ENCODE measurements at regions not wholly inside any gene's neighbourhood (a gene's known extent, or its start where the extent isn't known, plus 50 kb on each side); places are given as distances from the start of the nearest gene placed in this dataset.

DNA sequence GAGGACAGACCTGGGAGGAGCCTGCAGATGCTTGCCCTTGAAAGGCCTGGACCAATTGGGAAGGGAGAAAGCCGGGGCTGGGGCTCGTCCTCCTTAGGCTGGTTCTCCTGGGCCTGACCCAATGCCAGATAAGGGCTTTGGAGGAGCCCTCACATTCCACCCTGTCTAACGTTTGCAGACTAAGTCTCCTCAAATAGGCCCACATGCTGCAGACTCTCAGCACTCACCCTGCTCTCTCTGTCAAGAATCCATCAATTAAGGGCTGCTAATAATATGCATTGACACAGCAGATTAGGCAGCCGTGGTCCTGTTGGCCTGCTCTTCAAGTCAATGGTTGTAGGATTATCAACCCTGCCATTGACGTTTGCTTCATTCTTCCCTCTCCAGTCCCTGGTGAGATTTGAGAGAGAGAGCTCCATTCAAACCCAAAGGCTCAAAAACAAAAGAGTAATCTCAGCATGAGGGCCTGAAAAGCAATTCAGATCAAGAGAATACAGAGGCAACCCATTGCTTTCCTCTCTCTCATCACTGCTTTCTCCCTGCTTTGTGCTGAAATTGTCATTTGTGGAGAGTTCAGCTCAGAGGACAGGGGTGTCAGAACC, 167.6 kb downstream of the INSIG2 start:
- DNase-seq: no peak
- H3K9me3 Mint-ChIP-seq (ENCODE audit: low read depth, unreplicated experiment): peaks cover 7% of the 10 kb centered on the region
- CTCF ChIA-PET: no interaction called here
- peaks cover under 1% of the 10 kb centered on the region for H3K4me1 Mint-ChIP-seq (ENCODE audit: low read depth, unreplicated experiment)
- no TSS peak for BruUV-seq (replicated peaks)
- no peaks in the 10 kb centered on the region for H3K36me3 Mint-ChIP-seq (ENCODE audit: insufficient read depth, unreplicated experiment)
- TF ChIP-seq, protein P1, sequence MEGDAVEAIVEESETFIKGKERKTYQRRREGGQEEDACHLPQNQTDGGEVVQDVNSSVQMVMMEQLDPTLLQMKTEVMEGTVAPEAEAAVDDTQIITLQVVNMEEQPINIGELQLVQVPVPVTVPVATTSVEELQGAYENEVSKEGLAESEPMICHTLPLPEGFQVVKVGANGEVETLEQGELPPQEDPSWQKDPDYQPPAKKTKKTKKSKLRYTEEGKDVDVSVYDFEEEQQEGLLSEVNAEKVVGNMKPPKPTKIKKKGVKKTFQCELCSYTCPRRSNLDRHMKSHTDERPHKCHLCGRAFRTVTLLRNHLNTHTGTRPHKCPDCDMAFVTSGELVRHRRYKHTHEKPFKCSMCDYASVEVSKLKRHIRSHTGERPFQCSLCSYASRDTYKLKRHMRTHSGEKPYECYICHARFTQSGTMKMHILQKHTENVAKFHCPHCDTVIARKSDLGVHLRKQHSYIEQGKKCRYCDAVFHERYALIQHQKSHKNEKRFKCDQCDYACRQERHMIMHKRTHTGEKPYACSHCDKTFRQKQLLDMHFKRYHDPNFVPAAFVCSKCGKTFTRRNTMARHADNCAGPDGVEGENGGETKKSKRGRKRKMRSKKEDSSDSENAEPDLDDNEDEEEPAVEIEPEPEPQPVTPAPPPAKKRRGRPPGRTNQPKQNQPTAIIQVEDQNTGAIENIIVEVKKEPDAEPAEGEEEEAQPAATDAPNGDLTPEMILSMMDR (IDR thresholded peaks at IDR 0.05; ENCODE audit: unreplicated experiment): no peak
- no peak overlapping the region for H3K27ac Mint-ChIP-seq (ENCODE audit: unreplicated experiment)
- H3K4me3 Mint-ChIP-seq (ENCODE audit: low read depth, unreplicated experiment): no peak overlapping the region
- intact Hi-C loops (cut with micrococcal nuclease; ENCODE audit: unreplicated experiment): no loop called here
- no peaks in the 10 kb centered on the region for H3K27me3 Mint-ChIP-seq (ENCODE audit: unreplicated experiment)

DNA sequence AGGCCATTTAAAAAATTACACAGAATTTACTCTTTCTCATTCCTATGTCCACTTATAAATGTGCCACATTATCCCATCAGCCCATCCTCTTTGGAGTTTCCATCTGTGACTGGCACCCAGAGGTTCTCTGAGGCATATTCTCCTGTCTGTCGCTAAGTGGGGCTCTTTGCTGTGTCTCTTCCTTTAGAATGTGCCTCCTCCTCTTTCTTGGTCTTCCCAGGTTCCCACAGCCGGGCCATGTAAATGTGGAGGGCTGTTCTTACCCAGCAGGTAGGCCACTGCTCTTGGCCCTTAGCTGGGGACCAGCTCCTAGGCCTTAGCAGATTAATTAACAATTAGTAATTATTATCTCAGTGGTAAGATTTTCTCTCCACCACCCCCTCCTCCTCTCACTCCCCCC, 167.0 kb downstream of the INSIG2 start:
- CTCF ChIA-PET: no interaction called here
- Mint-ChIP-seq H3K27me3 (ENCODE audit: unreplicated experiment) (no peaks in the 10 kb centered on the region), H3K27ac (ENCODE audit: unreplicated experiment) (no peak overlapping the region), H3K36me3 (ENCODE audit: insufficient read depth, unreplicated experiment) (no peaks in the 10 kb centered on the region), H3K9me3 (ENCODE audit: low read depth, unreplicated experiment) (peaks cover 7% of the 10 kb centered on the region), H3K4me3 (ENCODE audit: low read depth, unreplicated experiment) (no peak overlapping the region), H3K4me1 (ENCODE audit: low read depth, unreplicated experiment) (peaks cover 6% of the 10 kb centered on the region)
- intact Hi-C loops (cut with micrococcal nuclease; ENCODE audit: unreplicated experiment): no loop called here
- no peak for DNase-seq
- TF ChIP-seq, protein P1 (IDR thresholded peaks at IDR 0.05; ENCODE audit: unreplicated experiment): no peak
- no TSS peak for BruUV-seq (replicated peaks)

DNA sequence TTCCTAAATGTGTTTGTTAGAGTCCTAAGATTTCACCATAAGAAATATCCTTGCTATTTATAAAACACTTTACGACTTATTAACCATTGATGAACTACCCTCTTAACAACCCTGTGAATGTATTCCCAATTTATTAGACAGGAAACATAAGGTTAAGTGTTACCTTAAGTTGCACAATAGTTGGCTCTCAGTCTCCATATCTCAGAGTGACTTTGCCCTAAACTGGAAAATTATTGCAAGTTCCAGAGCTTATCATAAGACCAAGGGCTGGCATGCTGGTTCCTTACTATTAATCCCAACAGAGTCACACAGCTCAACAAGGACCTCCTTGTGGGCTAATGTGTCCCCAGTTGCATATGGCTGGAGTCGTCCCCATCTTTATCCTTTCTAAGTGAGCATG, 165.8 kb downstream of the INSIG2 start:
- H3K36me3 Mint-ChIP-seq (ENCODE audit: insufficient read depth, unreplicated experiment): no peaks in the 10 kb centered on the region
- peaks cover 9% of the 10 kb centered on the region for H3K9me3 Mint-ChIP-seq (ENCODE audit: low read depth, unreplicated experiment)
- H3K4me1 Mint-ChIP-seq (ENCODE audit: low read depth, unreplicated experiment): peaks cover 18% of the 10 kb centered on the region
- DNase-seq: no peak
- TF ChIP-seq, protein P1 (IDR thresholded peaks at IDR 0.05; ENCODE audit: unreplicated experiment): no peak
- no TSS peak for BruUV-seq (replicated peaks)
- no peaks in the 10 kb centered on the region for H3K27me3 Mint-ChIP-seq (ENCODE audit: unreplicated experiment)
- no peak overlapping the region for H3K27ac Mint-ChIP-seq (ENCODE audit: unreplicated experiment)
- H3K4me3 Mint-ChIP-seq (ENCODE audit: low read depth, unreplicated experiment): no peak overlapping the region
- CTCF ChIA-PET: no interaction called here
- intact Hi-C loops (cut with micrococcal nuclease; ENCODE audit: unreplicated experiment): no loop called here

DNA sequence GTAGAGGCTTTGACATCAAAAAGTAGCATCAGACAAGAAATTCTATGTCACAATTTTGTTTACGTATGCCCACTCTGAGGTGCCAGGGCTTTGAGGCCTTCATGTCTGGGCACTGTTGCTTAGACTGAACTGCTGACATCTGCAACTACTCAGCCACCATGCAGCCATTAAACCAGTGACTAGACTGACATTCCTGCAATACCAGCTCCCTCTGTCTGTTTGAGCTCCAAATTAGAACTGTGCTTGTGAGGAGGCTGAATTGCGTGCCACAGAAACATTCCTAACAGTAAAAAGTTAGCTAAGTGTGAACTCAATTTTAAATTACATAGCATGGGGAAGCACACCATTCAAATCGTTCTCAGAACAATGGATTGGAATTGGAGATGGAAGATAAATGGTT, 163.2 kb downstream of the INSIG2 start:
- CTCF ChIA-PET: interaction anchor here (0.7 kb wide), 1 partner anchor 117 kb away, joined by 3 read pairs; no protein-coding TSS in a partner anchor
- Mint-ChIP-seq H3K9me3 (ENCODE audit: low read depth, unreplicated experiment) (peaks cover 2% of the 10 kb centered on the region), H3K27ac (ENCODE audit: unreplicated experiment) (no peak overlapping the region), H3K36me3 (ENCODE audit: insufficient read depth, unreplicated experiment) (no peaks in the 10 kb centered on the region), H3K4me3 (ENCODE audit: low read depth, unreplicated experiment) (no peak overlapping the region), H3K27me3 (ENCODE audit: unreplicated experiment) (no peaks in the 10 kb centered on the region), H3K4me1 (ENCODE audit: low read depth, unreplicated experiment) (peaks cover 20% of the 10 kb centered on the region)
- intact Hi-C loops (cut with micrococcal nuclease; ENCODE audit: unreplicated experiment): no loop called here
- no TSS peak for BruUV-seq (replicated peaks)
- TF ChIP-seq, protein P1 (IDR thresholded peaks at IDR 0.05; ENCODE audit: unreplicated experiment): no peak
- DNase-seq: no peak
